ENCODE measurements at regions not wholly inside any gene's neighbourhood (a gene's known extent, or its start where the extent isn't known, plus 50 kb on each side); places are given as distances from the start of the nearest gene placed in this dataset.
A peak's percentile ranks its signal among the peaks of the same experiment; 100 is the strongest.
"Not testable (repeated sequence)": the region's sequence is repeated elsewhere in the genome, so short reads cannot be mapped to it uniquely, and the experiment has no call there.

GRCh38 chr16:31718998-31719397 lies 154.6 kb upstream of the ZNF267 start:
- TF ChIP-seq CTCF (conservative IDR thresholded peaks at IDR 0.05), result no peak
- Histone ChIP-seq H3K9ac (ENCODE audit: extremely low read depth, low read length, poor library complexity, severe bottlenecking) (no peak overlapping the region), H3K9me3 (ENCODE audit: control insufficient read depth, low read length) (peaks cover 9% of the 10 kb centered on the region), H3K27ac (ENCODE audit: low read depth, low read length) (no peak overlapping the region), H3K27me3 (ENCODE audit: control insufficient read depth, insufficient read depth, low read length, poor library complexity, severe bottlenecking) (no peaks in the 10 kb centered on the region), H3K4me3 (ENCODE audit: low read length) (no peak overlapping the region), H3K4me1 (ENCODE audit: control insufficient read depth, insufficient read depth, low read length) (peaks cover 2% of the 10 kb centered on the region), H3K36me3 (ENCODE audit: control insufficient read depth, insufficient read depth, low read length) (peaks cover 44% of the 10 kb centered on the region)
- 92 to 95% methylated on average over 4 of the region's 4 CpGs for WGBS, 2 experiments (ENCODE audit: insufficient coverage in 1 of 2, insufficient read length in 1 of 2)
- Mint-ChIP-seq H3K4me1 (peaks cover 12% of the 10 kb centered on the region), H3K4me3 (no peak overlapping the region), H3K36me3 (ENCODE audit: low read depth) (peaks cover 70% of the 10 kb centered on the region), H3K27me3 (ENCODE audit: insufficient read depth) (no peaks in the 10 kb centered on the region), H3K27ac (no peak overlapping the region), H3K9me3 (no peaks in the 10 kb centered on the region)
- no peak for DNase-seq

DNA sequence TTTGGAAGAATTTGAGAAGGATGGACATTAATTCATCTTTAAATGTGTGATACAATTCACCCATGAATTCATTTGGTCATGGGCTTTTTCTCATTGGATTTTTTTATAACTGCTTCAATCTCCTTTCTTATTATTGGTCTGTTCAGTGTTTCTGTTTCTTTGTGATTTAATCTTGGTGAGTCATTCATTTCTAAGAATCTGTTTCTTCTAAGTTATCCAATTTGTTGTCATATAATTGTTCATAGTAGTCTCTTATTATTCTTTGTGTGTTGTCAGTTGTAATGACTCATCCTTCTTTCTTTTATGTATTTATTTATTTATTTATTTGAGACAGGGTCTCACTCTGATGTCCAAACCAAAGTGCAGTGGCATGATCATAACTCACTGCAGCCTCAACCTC lies 146.1 kb upstream of the ZNF267 start:
- H3K36me3 ChIP-seq (ENCODE audit: control insufficient read depth, insufficient read depth, low read length), result peaks cover 85% of the 10 kb centered on the region
- Mint-ChIP-seq H3K36me3 (ENCODE audit: low read depth) (peaks cover 84% of the 10 kb centered on the region), H3K4me1 (no peaks in the 10 kb centered on the region), H3K27ac (no peak overlapping the region), H3K4me3 (no peak overlapping the region), H3K9me3 (peaks cover 14% of the 10 kb centered on the region), H3K27me3 (ENCODE audit: insufficient read depth) (no peaks in the 10 kb centered on the region)
- no peak for TF ChIP-seq CTCF (conservative IDR thresholded peaks at IDR 0.05)
- no peak overlapping the region for H3K4me3 ChIP-seq (ENCODE audit: low read length)
- no peak for DNase-seq
- H3K27ac ChIP-seq (ENCODE audit: low read depth, low read length), result no peak overlapping the region
- H3K9ac ChIP-seq (ENCODE audit: extremely low read depth, low read length, poor library complexity, severe bottlenecking), result no peak overlapping the region
- no peaks in the 10 kb centered on the region for H3K4me1 ChIP-seq (ENCODE audit: control insufficient read depth, insufficient read depth, low read length)
- H3K27me3 ChIP-seq (ENCODE audit: control insufficient read depth, insufficient read depth, low read length, poor library complexity, severe bottlenecking), result no peaks in the 10 kb centered on the region
- peaks cover 59% of the 10 kb centered on the region for H3K9me3 ChIP-seq (ENCODE audit: control insufficient read depth, low read length)

DNA sequence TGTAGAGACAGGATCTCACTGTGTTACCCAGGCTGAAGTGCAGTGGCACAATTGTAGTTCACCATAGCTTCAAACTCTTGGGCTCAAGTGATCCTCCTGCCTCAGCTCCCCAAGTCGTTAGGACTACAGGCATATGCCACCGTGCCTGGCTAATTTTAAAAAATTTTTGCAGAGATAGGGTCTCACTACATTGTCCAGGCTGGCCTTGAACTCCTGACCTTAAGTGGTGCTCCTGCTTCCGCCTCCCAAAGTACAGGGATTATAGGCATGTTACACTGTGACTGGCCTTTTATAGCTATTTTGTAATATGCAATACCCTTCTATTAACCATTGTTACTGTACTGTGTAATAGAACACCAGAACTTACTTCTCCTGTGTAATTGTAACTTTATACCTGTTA lies 139.3 kb upstream of the ZNF267 start:
- 95 to 96% methylated on average over 2 to 3 of the region's 3 CpGs for WGBS, 2 experiments (ENCODE audit: insufficient coverage in 1 of 2, insufficient read length in 1 of 2)
- peaks cover 83% of the 10 kb centered on the region for H3K36me3 Mint-ChIP-seq (ENCODE audit: low read depth)
- no peaks in the 10 kb centered on the region for H3K4me1 Mint-ChIP-seq
- H3K9me3 ChIP-seq (ENCODE audit: control insufficient read depth, low read length), result peaks cover 56% of the 10 kb centered on the region
- H3K27me3 ChIP-seq (ENCODE audit: control insufficient read depth, insufficient read depth, low read length, poor library complexity, severe bottlenecking), result no peaks in the 10 kb centered on the region
- peaks cover 36% of the 10 kb centered on the region for H3K9me3 Mint-ChIP-seq
- no peak overlapping the region for H3K27ac ChIP-seq (ENCODE audit: low read depth, low read length)
- H3K27me3 Mint-ChIP-seq (ENCODE audit: insufficient read depth), result no peaks in the 10 kb centered on the region
- H3K4me1 ChIP-seq (ENCODE audit: control insufficient read depth, insufficient read depth, low read length), result no peaks in the 10 kb centered on the region
- H3K36me3 ChIP-seq (ENCODE audit: control insufficient read depth, insufficient read depth, low read length), result peaks cover 81% of the 10 kb centered on the region
- TF ChIP-seq CTCF (conservative IDR thresholded peaks at IDR 0.05), result no peak
- no peak overlapping the region for H3K27ac Mint-ChIP-seq
- no peak overlapping the region for H3K4me3 ChIP-seq (ENCODE audit: low read length)
- no peak overlapping the region for H3K4me3 Mint-ChIP-seq
- DNase-seq, result no peak
- no peak overlapping the region for H3K9ac ChIP-seq (ENCODE audit: extremely low read depth, low read length, poor library complexity, severe bottlenecking)

- Histone ChIP-seq H3K4me3 (ENCODE audit: low read length) (peak overlapping the region; percentile 56), H3K9me3 (ENCODE audit: control insufficient read depth, low read length) (peaks cover 85% of the 10 kb centered on the region), H3K36me3 (ENCODE audit: control insufficient read depth, insufficient read depth, low read length) (peaks cover 40% of the 10 kb centered on the region)
- not testable (repeated sequence) for H3K27me3 ChIP-seq (ENCODE audit: control insufficient read depth, insufficient read depth, low read length, poor library complexity, severe bottlenecking); H3K9ac ChIP-seq (ENCODE audit: extremely low read depth, low read length, poor library complexity, severe bottlenecking); H3K27me3 Mint-ChIP-seq (ENCODE audit: insufficient read depth); H3K4me3 Mint-ChIP-seq; H3K4me1 ChIP-seq (ENCODE audit: control insufficient read depth, insufficient read depth, low read length); H3K27ac Mint-ChIP-seq; H3K4me1 Mint-ChIP-seq; H3K27ac ChIP-seq (ENCODE audit: low read depth, low read length); DNase-seq
- H3K9me3 Mint-ChIP-seq, result peaks cover 98% of the 10 kb centered on the region
- H3K36me3 Mint-ChIP-seq (ENCODE audit: low read depth), result peaks cover 96% of the 10 kb centered on the region
Measured at GRCh38 chr16:31745098-31745497, 128.5 kb upstream of the ZNF267 start.

All from endodermal cell (in vitro differentiated cells).